Endothelial cell of umbilical vein (primary cell): ENCODE measurements at regions not wholly inside any gene's neighbourhood (a gene's known extent, or its start where the extent isn't known, plus 50 kb on each side); places are given as distances from the start of the nearest gene placed in this dataset.

ENCODE experiments used
- BruUV-seq: library from RNA; stranded (reverse); fragments of 400-500 nt; replicated peaks from 2 replicates; lab custom pipeline; 2021; lab: Mats Ljungman, UMichigan
- CTCF ChIA-PET: fragments of 300-600, 350-600 bp; sonication (Branson Sonifier 250); formaldehyde crosslinking; loops from one replicate; lab custom pipeline; 2021; ENCODE audit warnings: antibody characterized with exemption, inconsistent platforms; lab: Charles Lee
- POLR2A ChIA-PET: fragments of 300-600, 350-600 bp; sonication (Branson Sonifier 250); formaldehyde crosslinking; loops from one replicate; lab custom pipeline; 2021; ENCODE audit warnings: antibody characterized with exemption, inconsistent platforms; lab: Charles Lee
- DNase-seq: peaks from one replicate; pipeline ENCODE4 v3.0.0-alpha.2; 2011; ENCODE audit warnings: low read depth, low spot score
- FAIRE-seq: peaks from 2 replicates; lab custom pipeline; 2011; peaks lifted over from hg19 to GRCh38; lab: Jason Lieb, UNC
- H2AFZ ChIP-seq: 2 replicates; pipeline ENCODE4 v1.6.0; 2012; ENCODE audit warnings: low read depth, low read length, control low read depth, inconsistent platforms
- H3K27ac ChIP-seq: 2 replicates; pipeline ENCODE4 v1.5.1; 2011; ENCODE audit warnings: low read depth, mild to moderate bottlenecking, control low read depth, low read length, moderate library complexity; ENCODE audit not compliant: insufficient read depth
- H3K27me3 ChIP-seq, 2 experiments: 2 replicates each; pipeline versions ENCODE4 v1.6.0 to v1.6.1; 2011; ENCODE audit warnings: low read length in 2 of 2, mixed read lengths in 1 of 2; ENCODE audit not compliant: control insufficient read depth in 2 of 2, insufficient read depth in 2 of 2
- H3K36me3 ChIP-seq, 2 experiments: 2 replicates in 1 of 2; 3 replicates in 1 of 2; pipeline ENCODE4 v1.5.1; 2011; ENCODE audit warnings: low read length in 2 of 2, mild to moderate bottlenecking in 1 of 2, moderate library complexity in 1 of 2; ENCODE audit not compliant: control insufficient read depth in 2 of 2, insufficient read depth in 2 of 2; ENCODE audit errors: extremely low read depth in 1 of 2
- H3K4me1 ChIP-seq: 3 replicates; pipeline ENCODE4 v1.5.1; 2011; ENCODE audit warnings: mild to moderate bottlenecking, low read length; ENCODE audit not compliant: control insufficient read depth, insufficient read depth; ENCODE audit errors: extremely low read depth
- H3K4me2 ChIP-seq: 2 replicates; pipeline ENCODE4 v1.6.1; 2011; ENCODE audit warnings: low read length, control low read depth, mixed read lengths; ENCODE audit not compliant: insufficient read depth
- H3K4me3 ChIP-seq, 3 experiments: fragments of 200-600 bp in 1 of 3; sonication (generic), shearing (Covaris generic) in 1 of 3; replicated peaks in 1 of 3; 2 replicates each; pipeline ENCODE4 v1.5.1; 2011 to 2016; ENCODE audit warnings: control low read depth in 3 of 3, low read length in 3 of 3, mild to moderate bottlenecking in 2 of 3, inconsistent platforms in 1 of 3, low read depth in 1 of 3, moderate library complexity in 1 of 3; ENCODE audit not compliant: insufficient read depth in 1 of 3
- H3K79me2 ChIP-seq: 2 replicates; pipeline ENCODE4 v1.6.0; 2012; ENCODE audit warnings: low read length, inconsistent platforms; ENCODE audit not compliant: control insufficient read depth, insufficient read depth
- H3K9ac ChIP-seq: replicated peaks from 2 replicates; pipeline ENCODE3; 2011; ENCODE audit warnings: low read length, control low read depth; ENCODE audit not compliant: insufficient read depth; ENCODE audit errors: extremely low read depth
- H3K9me1 ChIP-seq: replicated peaks from 3 replicates; pipeline ENCODE4 v1.6.0; 2011; ENCODE audit warnings: mild to moderate bottlenecking, low read length; ENCODE audit not compliant: control insufficient read depth, insufficient read depth; ENCODE audit errors: extremely low read depth
- H3K9me3 ChIP-seq: replicated peaks from 2 replicates; pipeline ENCODE4 v1.5.1; 2012; ENCODE audit warnings: low read length, inconsistent platforms; ENCODE audit not compliant: control insufficient read depth, insufficient read depth
- H4K20me1 ChIP-seq: replicated peaks from 2 replicates; pipeline ENCODE3; 2011; ENCODE audit warnings: mild to moderate bottlenecking, low read length; ENCODE audit not compliant: control insufficient read depth, insufficient read depth; ENCODE audit errors: extremely low read depth
- EZH2 ChIP-seq: IDR thresholded peaks from 2 replicates; pipeline ENCODE4 v1.6.1; 2012; ENCODE audit warnings: borderline replicate concordance, low read depth, mild to moderate bottlenecking, moderate library complexity, low read length, inconsistent platforms; ENCODE audit not compliant: severe bottlenecking
- FOS ChIP-seq: IDR thresholded peaks from 2 replicates; pipeline ENCODE4 v1.6.1; 2011; ENCODE audit warnings: mild to moderate bottlenecking, low read length, moderate library complexity, borderline replicate concordance; ENCODE audit not compliant: insufficient read depth
- GATA2 ChIP-seq: IDR thresholded peaks from 2 replicates; pipeline ENCODE4 v1.7.0; 2011; ENCODE audit warnings: low read depth, mild to moderate bottlenecking, moderate library complexity, mixed read lengths, low read length; ENCODE audit not compliant: insufficient read length, insufficient read depth
- JUN ChIP-seq: IDR thresholded peaks from 2 replicates; pipeline ENCODE4 v1.6.1; 2011; ENCODE audit warnings: borderline replicate concordance, low read depth; ENCODE audit not compliant: insufficient read length, insufficient read depth
- MAX ChIP-seq: IDR thresholded peaks from 2 replicates; pipeline ENCODE4 v1.6.1; 2011; ENCODE audit not compliant: insufficient read depth, insufficient read length
- MYC ChIP-seq: IDR thresholded peaks from one replicate; pipeline ENCODE4 v1.6.1; 2011; ENCODE audit warnings: mild to moderate bottlenecking, low read depth, low read length
- POLR2A ChIP-seq: IDR thresholded peaks from 2 replicates; pipeline ENCODE4 v1.6.1; 2012; ENCODE audit warnings: low read depth, mild to moderate bottlenecking, control low read depth, low read length
- POLR2AphosphoS5 ChIP-seq: IDR thresholded peaks from 2 replicates; pipeline ENCODE4 v1.6.1; 2012; ENCODE audit warnings: low read depth, mild to moderate bottlenecking, control low read depth, low read length, moderate library complexity; ENCODE audit not compliant: insufficient read depth
- dilution Hi-C: fragments of 300-500 bp; cut with MboI; formaldehyde crosslinking; loops from one replicate; pipeline ENCODE4 v1.15.0; 2019; ENCODE audit warnings: low sequenced_read_pairs; ENCODE audit not compliant: extremely low pct_ligation_motif_present
- intact Hi-C: fragments of 100-400 bp; cut with micrococcal nuclease; formaldehyde crosslinking; loops from one replicate; pipeline ENCODE4 v1.10.0; 2022
- TF ChIP-seq, protein P1 (sequence below), 2 donors: IDR thresholded peaks; 1 replicate in 1 of 2; 2 replicates in 1 of 2; pipeline ENCODE4 v1.5.1; 2011; ENCODE audit warnings: low read length in 2 of 2, mild to moderate bottlenecking in 2 of 2, moderate library complexity in 2 of 2, control low read depth in 1 of 2, inconsistent platforms in 1 of 2, low read depth in 1 of 2; ENCODE audit not compliant: insufficient read depth in 1 of 2; ENCODE audit errors: extremely low read depth in 1 of 2

DNA sequence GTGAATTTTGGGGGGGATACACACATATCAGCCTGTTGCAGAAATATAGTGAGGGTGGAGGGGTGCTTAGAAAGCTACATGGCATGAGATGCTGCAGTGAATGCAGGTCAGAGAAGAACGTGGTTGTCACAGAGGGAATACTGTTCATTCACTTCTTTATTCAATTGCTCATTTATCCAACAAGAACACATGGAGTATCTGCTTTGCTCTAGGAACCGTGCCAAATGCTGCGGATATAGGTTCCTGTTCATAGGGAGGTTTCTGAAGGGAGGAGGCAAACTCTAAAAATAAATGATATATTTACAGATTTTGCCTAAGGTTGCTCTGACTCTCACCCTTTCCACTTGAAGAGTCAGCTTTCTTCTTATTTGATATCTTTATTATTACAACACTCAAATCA lies 444.3 kb upstream of the CLINT1 start:
- no peak for DNase-seq
- Histone ChIP-seq H3K27me3 (no peaks in the 10 kb centered on the region), H3K4me2 (no peak overlapping the region), H3K9me3 (no peaks in the 10 kb centered on the region), H3K27ac (no peak overlapping the region), H3K36me3 (no peaks in the 10 kb centered on the region), H3K79me2 (no peaks in the 10 kb centered on the region), H3K4me1 (no peaks in the 10 kb centered on the region), H2AFZ (no peak overlapping the region), H3K9ac (no peak overlapping the region), H4K20me1 (no peaks in the 10 kb centered on the region), H3K4me3 (no peak overlapping the region), H3K9me1 (no peaks in the 10 kb centered on the region)
- intact Hi-C loops = no loop called here
- no peak for FAIRE-seq
- TF ChIP-seq GATA2 (no peak), POLR2A (no peak), FOS (no peak), POLR2AphosphoS5 (no peak), MYC (no peak), JUN (no peak), EZH2 (no peak), MAX (no peak)
- TF ChIP-seq, protein P1, sequence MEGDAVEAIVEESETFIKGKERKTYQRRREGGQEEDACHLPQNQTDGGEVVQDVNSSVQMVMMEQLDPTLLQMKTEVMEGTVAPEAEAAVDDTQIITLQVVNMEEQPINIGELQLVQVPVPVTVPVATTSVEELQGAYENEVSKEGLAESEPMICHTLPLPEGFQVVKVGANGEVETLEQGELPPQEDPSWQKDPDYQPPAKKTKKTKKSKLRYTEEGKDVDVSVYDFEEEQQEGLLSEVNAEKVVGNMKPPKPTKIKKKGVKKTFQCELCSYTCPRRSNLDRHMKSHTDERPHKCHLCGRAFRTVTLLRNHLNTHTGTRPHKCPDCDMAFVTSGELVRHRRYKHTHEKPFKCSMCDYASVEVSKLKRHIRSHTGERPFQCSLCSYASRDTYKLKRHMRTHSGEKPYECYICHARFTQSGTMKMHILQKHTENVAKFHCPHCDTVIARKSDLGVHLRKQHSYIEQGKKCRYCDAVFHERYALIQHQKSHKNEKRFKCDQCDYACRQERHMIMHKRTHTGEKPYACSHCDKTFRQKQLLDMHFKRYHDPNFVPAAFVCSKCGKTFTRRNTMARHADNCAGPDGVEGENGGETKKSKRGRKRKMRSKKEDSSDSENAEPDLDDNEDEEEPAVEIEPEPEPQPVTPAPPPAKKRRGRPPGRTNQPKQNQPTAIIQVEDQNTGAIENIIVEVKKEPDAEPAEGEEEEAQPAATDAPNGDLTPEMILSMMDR (IDR thresholded peaks at IDR 0.05; ENCODE audit: extremely low read depth in 1 of 2, insufficient read depth in 1 of 2, low read depth in 1 of 2, low read length in 2 of 2) = no peak
- CTCF ChIA-PET = no interaction called here
- no TSS peak for BruUV-seq
- POLR2A ChIA-PET = no interaction called here
- dilution Hi-C loops = no loop called here
